ENCODE measurements at regions not wholly inside any gene's neighbourhood (a gene's known extent, or its start where the extent isn't known, plus 50 kb on each side); places are given as distances from the start of the nearest gene placed in this dataset.
"Not testable (repeated sequence)": the region's sequence is repeated elsewhere in the genome, so short reads cannot be mapped to it uniquely, and the experiment has no call there.

GRCh38 chr6:169000022-169000421 lies 253.6 kb downstream of the THBS2 start:
- no peak for TF ChIP-seq CTCF (conservative IDR thresholded peaks at IDR 0.05; ENCODE audit: low read depth, low read length)
- no peak overlapping the region for H3K4me3 ChIP-seq (ENCODE audit: low read length)

GRCh38 chr6:168999392-168999791 lies 254.3 kb downstream of the THBS2 start:
- TF ChIP-seq CTCF (conservative IDR thresholded peaks at IDR 0.05; ENCODE audit: low read depth, low read length), result no peak
- no peak overlapping the region for H3K4me3 ChIP-seq (ENCODE audit: low read length)
- DNase-seq (ENCODE audit: low read depth), result no peak

More at GRCh38 chr6:169000022-169000421, 253.6 kb downstream of the THBS2 start:
- DNase-seq (ENCODE audit: low read depth), result no peak

GRCh38 chr6:168996356-168996625 lies 257.4 kb downstream of the THBS2 start:
- no peak for DNase-seq (ENCODE audit: low read depth)
- TF ChIP-seq CTCF (conservative IDR thresholded peaks at IDR 0.05; ENCODE audit: low read depth, low read length), result no peak
- no peak overlapping the region for H3K4me3 ChIP-seq (ENCODE audit: low read length)

GRCh38 chr6:168995526-168996355 lies 257.9 kb downstream of the THBS2 start:
- TF ChIP-seq CTCF (conservative IDR thresholded peaks at IDR 0.05; ENCODE audit: low read depth, low read length), result no peak
- H3K4me3 ChIP-seq (ENCODE audit: low read length), result no peak overlapping the region
- no peak for DNase-seq (ENCODE audit: low read depth)

GRCh38 chr6:168994956-168995355 lies 258.7 kb downstream of the THBS2 start:
- no peak overlapping the region for H3K4me3 ChIP-seq (ENCODE audit: low read length)
- DNase-seq (ENCODE audit: low read depth), result no peak
- no peak for TF ChIP-seq CTCF (conservative IDR thresholded peaks at IDR 0.05; ENCODE audit: low read depth, low read length)

- no peak for TF ChIP-seq CTCF (conservative IDR thresholded peaks at IDR 0.05; ENCODE audit: low read depth, low read length)
- H3K4me3 ChIP-seq (ENCODE audit: low read length), result no peak overlapping the region
- DNase-seq (ENCODE audit: low read depth), result no peak
These were observed 261.1 kb downstream of the THBS2 start for GRCh38 chr6:168992446-168993144.

- not testable (repeated sequence) for DNase-seq (ENCODE audit: low read depth); H3K4me3 ChIP-seq (ENCODE audit: low read length)
These were observed 262.0 kb downstream of the THBS2 start for GRCh38 chr6:168991695-168992094.

All from retinal pigment epithelial cell (primary cell).